ENCODE measurements at regions not wholly inside any gene's neighbourhood (a gene's known extent, or its start where the extent isn't known, plus 50 kb on each side); places are given as distances from the start of the nearest gene placed in this dataset.

- no peak for DNase-seq
These were observed 80.7 kb upstream of the SDK2 start for GRCh38 chr17:73724990-73725389.

GRCh38 chr17:73725794-73726515 is 81.7 kb upstream of the SDK2 start:
- DNase-seq, result no peak

DNA sequence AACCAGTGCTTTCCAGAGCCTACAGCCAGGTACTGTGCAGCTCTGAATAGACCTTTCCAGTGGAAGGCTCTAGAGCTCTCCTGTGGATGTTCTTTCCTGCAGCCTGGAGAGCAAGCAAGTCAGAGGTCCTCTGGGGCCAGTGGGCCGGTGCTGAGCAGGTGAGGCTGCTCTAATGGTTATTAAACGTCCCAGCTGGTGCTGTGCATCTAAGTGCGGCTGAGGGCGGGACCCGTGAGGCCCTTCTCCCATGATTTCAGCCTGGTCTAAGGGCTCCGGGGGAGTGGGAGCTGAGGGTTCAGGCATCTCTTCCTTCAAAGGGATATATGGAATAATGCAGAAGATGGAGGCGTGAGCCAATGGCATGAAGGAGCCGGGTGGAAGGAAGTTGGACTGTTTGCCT is 83.7 kb upstream of the SDK2 start:
- no peak for DNase-seq

DNA sequence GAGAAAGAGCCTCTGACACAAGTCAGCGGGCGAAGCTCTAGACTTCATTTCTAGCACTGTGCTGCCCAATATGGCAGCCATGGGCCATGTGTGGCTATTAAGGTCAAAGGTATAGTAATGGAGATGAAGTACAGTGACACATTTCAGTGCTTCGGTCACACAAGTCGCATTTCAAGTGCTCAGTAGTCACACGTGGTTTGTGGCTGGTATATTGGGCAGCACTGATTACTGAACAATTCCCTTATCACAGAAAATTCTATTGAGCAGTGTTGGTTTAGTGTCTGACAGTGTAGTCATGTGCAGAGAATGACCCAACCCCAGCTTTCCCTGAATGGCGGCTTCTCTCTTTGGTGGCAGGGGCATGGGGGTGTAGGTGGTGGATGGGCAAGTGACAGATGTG is 84.9 kb upstream of the SDK2 start:
- no peak for DNase-seq

GRCh38 chr17:73731733-73732132 is 87.5 kb upstream of the SDK2 start:
- DNase-seq, result no peak

- no peak for DNase-seq
These were observed 89.3 kb upstream of the SDK2 start for GRCh38 chr17:73733517-73733916.

DNA sequence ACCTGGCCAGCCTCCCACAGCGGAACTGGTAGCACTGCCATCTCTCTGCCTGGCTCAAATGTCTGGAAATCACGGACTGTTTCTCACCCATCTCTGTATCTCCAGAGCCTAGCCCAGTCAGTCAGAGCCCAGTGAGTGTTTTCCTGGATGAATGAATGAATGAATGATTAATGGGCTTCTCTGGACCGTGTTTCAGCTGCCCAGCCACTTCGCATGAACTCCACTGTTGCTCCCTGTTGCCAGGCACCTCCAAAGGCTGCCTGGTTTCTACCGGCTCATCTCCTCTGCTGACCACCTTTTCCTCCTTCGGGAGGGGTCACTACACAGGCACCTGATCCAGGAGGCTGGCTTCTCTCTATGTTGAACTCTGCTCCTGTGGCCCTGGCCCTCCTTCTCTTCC is 91.0 kb upstream of the SDK2 start:
- no peak for DNase-seq

- no peak for DNase-seq
These were observed 94.7 kb upstream of the SDK2 start for GRCh38 chr17:73738751-73739575.

GRCh38 chr17:73740370-73740769 is 96.1 kb upstream of the SDK2 start:
- DNase-seq, result no peak

GRCh38 chr17:73742948-73743381 is 98.7 kb upstream of the SDK2 start:
- DNase-seq, result no peak

GRCh38 chr17:73743518-73744201 is 99.4 kb upstream of the SDK2 start:
- no peak for DNase-seq

DNA sequence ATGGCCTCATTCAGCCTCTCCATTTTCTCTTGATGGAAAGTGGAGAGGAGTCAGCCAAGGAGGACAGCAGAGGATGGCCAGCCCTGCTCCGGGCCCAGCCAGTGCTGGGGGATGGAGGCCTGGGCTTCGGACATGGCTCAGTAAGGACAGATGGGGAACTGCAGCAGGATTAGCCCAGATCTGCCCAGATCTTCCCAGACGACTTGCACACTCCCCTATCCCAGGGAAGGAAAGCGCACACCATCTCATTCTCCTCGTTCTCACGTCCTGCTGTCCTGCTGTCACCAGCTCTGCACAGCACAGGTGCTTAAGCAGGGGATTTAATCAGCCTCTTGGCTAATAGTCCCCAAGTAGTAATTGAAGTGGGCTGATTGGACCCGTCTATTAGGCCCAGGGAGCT is 100.2 kb upstream of the SDK2 start:
- no peak for DNase-seq

- DNase-seq, result no peak
These were observed 102.2 kb upstream of the SDK2 start for GRCh38 chr17:73746314-73747073.

DNA sequence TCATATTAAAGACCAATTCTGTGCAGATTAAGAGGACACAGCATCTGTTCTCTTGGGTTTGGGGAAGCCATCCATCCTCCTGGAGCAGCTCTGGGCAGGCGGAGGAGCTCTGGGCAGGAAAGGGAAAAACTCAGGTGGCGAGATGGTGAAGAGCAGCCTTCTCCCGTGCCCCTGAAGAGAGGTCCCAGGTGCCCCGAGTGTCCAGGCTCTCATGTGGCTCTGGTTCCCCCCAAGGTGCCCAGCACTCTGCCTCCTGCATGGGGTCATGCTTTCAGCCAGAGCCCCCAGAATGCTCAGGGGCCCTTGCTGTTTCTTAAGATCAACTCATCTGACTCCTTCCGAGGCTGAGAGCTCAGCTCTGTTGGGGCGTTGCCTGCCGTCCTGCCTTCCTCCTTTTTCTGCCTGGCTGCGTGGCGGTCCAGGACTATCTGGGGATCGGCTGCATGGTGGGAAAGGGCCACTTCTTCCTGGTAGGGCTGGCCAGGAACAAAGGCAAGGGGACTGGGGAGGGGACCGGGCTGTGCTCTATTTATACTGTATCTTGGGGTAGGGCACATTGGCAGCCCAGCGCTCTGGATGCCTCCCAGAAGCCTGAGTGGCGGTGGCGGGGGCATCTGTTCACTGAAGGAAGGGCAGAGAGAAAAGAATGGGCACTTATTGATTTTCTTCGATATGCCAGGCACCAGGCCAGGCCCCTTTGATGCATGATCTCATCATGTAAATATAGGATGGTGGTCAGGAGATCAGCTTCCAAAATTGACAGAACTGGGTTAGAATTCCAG is 103.2 kb upstream of the SDK2 start:
- no peak for DNase-seq

GRCh38 chr17:73748508-73748907 is 104.3 kb upstream of the SDK2 start:
- no peak for DNase-seq

DNA sequence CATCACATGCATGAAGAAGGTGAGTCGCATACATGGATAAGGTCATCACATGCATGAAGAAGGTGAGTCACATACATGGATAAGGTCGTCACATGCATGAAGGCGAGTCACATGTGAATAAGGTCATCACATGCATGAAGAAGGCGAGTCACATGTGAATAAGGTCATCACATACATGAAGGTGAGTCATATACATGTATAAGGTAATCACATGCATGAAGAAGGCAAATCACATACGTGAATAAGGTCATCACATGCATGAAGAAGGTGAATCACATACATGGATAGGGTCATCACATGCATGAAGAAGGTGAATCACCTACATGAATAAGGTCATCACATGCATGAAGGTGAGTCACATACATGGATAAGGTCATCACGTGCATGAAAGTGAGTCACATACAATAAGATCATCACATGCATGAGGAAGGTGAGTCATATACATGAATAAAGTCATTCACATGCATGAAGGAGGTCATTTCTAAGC is 105.1 kb upstream of the SDK2 start:
- no peak for DNase-seq

GRCh38 chr17:73749928-73750605 is 105.8 kb upstream of the SDK2 start:
- DNase-seq, result no peak

- no peak for DNase-seq
These were observed 106.7 kb upstream of the SDK2 start for GRCh38 chr17:73750975-73751374.

GRCh38 chr17:73753751-73754496 is 109.7 kb upstream of the SDK2 start:
- DNase-seq, result no peak

DNA sequence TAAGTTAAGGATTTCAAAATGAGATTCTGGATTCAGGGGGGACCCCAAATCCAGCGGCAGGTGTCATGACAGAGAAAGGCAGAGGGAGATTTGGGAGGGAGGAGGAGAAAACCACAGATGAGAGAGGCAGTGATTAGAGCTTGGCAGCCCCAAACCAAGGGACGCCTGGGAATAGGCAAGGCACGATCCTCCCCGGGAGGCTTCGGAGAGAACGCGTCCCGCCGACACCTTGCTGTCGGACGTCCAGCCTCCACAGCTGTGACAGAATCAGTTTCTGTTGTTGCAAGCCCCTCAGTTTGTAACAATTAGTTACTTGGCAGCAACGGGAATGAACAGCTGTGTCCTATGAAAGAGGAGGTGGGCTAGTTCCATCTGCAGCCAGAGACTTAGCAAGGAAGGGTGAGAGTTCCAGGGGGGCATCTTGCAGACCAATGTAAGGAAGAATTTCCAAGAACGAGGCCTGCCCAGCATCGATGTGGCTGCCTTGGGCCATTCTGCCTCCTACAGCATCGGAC is 110.7 kb upstream of the SDK2 start:
- DNase-seq, result no peak
